ENCODE measurements at regions not wholly inside any gene's neighbourhood (a gene's known extent, or its start where the extent isn't known, plus 50 kb on each side); places are given as distances from the start of the nearest gene placed in this dataset.

GRCh38 chr2:180146541-180146940, 139.4 kb upstream of the CWC22 start:
- no peak for DNase-seq
- in situ Hi-C loops (cut with HindIII; ENCODE audit: low pct_ligation_motif_present, low sequenced_read_pairs): no loop called here
- Histone ChIP-seq H3K27ac (no peak overlapping the region), H3K27me3 (replicated peaks) (no peaks in the 10 kb centered on the region), H3K4me3 (ENCODE audit: low read depth, low read length) (no peak overlapping the region), H3K36me3 (replicated peaks) (no peaks in the 10 kb centered on the region)
- TF ChIP-seq, protein P1, sequence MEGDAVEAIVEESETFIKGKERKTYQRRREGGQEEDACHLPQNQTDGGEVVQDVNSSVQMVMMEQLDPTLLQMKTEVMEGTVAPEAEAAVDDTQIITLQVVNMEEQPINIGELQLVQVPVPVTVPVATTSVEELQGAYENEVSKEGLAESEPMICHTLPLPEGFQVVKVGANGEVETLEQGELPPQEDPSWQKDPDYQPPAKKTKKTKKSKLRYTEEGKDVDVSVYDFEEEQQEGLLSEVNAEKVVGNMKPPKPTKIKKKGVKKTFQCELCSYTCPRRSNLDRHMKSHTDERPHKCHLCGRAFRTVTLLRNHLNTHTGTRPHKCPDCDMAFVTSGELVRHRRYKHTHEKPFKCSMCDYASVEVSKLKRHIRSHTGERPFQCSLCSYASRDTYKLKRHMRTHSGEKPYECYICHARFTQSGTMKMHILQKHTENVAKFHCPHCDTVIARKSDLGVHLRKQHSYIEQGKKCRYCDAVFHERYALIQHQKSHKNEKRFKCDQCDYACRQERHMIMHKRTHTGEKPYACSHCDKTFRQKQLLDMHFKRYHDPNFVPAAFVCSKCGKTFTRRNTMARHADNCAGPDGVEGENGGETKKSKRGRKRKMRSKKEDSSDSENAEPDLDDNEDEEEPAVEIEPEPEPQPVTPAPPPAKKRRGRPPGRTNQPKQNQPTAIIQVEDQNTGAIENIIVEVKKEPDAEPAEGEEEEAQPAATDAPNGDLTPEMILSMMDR (IDR thresholded peaks at IDR 0.05; ENCODE audit: low read depth, low read length, missing control alignments): no peak

- TF ChIP-seq, protein P1 (IDR thresholded peaks at IDR 0.05; ENCODE audit: low read depth, low read length, missing control alignments): no peak
- Histone ChIP-seq H3K27me3 (replicated peaks) (no peaks in the 10 kb centered on the region), H3K27ac (no peak overlapping the region), H3K4me3 (ENCODE audit: low read depth, low read length) (no peak overlapping the region), H3K36me3 (replicated peaks) (no peaks in the 10 kb centered on the region)
- in situ Hi-C loops (cut with HindIII; ENCODE audit: low pct_ligation_motif_present, low sequenced_read_pairs): no loop called here
- no peak for DNase-seq
These were observed 139.0 kb upstream of the CWC22 start for GRCh38 chr2:180146114-180146513.

GRCh38 chr2:180145163-180145562, 138.1 kb upstream of the CWC22 start:
- no peak for DNase-seq
- Histone ChIP-seq H3K36me3 (replicated peaks) (no peaks in the 10 kb centered on the region), H3K27ac (no peak overlapping the region), H3K4me3 (ENCODE audit: low read depth, low read length) (no peak overlapping the region), H3K27me3 (replicated peaks) (no peaks in the 10 kb centered on the region)
- in situ Hi-C loops (cut with HindIII; ENCODE audit: low pct_ligation_motif_present, low sequenced_read_pairs): no loop called here
- TF ChIP-seq, protein P1 (IDR thresholded peaks at IDR 0.05; ENCODE audit: low read depth, low read length, missing control alignments): no peak

DNA sequence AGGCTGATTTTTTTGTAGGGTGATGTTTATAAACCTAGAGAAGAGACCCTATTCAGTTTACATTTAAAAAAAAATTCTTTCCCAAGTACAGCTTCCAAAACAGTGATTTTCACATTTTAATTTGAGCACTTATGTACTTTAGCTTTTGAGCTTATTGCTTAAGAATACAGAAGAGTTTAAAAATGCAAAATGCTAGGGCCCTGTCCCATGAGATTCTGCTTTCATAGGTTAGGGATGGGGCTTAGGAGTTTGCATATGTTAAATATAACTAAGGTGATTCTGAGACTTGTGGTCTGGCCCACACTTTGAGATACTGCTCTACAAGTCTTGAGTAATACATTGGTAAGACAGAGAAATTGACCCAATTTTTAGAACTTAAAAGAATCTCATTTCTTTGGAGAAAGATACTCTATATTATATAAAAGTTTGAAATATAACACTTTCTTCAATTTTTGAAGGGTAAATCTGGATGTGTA, 137.3 kb upstream of the CWC22 start:
- no peak overlapping the region for H3K27ac ChIP-seq
- in situ Hi-C loops (cut with HindIII; ENCODE audit: low pct_ligation_motif_present, low sequenced_read_pairs): no loop called here
- TF ChIP-seq, protein P1 (IDR thresholded peaks at IDR 0.05; ENCODE audit: low read depth, low read length, missing control alignments): no peak

DNA sequence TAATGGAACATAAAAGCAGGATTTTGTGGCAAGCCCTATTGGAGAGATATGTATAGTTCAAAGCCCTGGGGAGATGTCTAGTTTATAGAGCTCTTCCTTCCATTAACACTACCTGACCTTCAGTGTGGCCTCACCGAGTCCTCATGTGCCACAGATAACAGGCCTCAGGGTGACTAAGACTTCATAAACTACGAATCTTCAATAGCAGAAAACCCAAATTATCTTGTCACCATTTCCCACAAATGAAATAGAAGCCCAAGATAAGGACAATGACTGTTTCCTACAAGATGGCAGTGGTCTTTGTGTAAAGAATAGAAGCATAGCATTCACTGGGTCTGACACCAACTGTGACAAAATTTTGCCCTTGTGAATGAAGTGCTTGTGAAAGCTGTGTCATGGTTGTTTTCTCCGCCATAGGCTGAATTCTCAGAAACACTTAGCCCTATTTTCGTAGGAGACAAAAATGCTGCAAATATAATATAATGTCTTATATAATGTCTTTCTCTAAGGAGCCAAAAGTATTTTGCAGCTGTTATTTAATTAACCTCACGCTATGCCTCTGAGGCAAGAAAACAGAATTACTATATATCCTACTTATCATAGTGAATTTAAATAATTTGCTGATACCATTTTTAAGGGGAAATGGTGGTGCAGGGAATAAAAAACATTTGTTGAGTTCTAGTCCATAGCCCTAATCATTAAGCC, 136.7 kb upstream of the CWC22 start:
- DNase-seq: no peak
- Histone ChIP-seq H3K27ac (no peak overlapping the region), H3K4me3 (ENCODE audit: low read depth, low read length) (no peak overlapping the region), H3K27me3 (replicated peaks) (no peaks in the 10 kb centered on the region), H3K36me3 (replicated peaks) (no peaks in the 10 kb centered on the region)
- TF ChIP-seq, protein P1 (IDR thresholded peaks at IDR 0.05; ENCODE audit: low read depth, low read length, missing control alignments): no peak
- in situ Hi-C loops (cut with HindIII; ENCODE audit: low pct_ligation_motif_present, low sequenced_read_pairs): no loop called here

More for the DNA sequence above, 137.3 kb upstream of the CWC22 start:
- Histone ChIP-seq H3K27me3 (replicated peaks) (no peaks in the 10 kb centered on the region), H3K36me3 (replicated peaks) (no peaks in the 10 kb centered on the region), H3K4me3 (ENCODE audit: low read depth, low read length) (no peak overlapping the region)
- no peak for DNase-seq

DNA sequence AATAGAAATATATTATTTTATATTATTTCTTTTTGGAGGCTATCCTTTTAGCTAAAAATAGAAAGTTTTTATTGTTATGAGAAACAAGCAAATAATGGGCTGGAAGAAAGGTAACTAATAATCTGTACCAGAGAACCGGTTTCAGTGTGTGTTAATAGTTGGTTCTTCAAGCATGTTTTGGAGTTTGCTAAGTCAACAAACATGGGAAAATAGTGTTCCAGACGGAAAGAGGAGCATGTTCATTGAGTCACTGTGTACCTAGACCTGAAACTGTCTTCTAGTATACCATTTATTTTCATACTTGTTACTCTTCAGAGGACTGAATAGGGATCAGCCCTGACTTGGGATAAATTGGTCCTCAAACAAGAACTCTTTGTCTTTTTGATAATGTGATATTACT, 134.5 kb upstream of the CWC22 start:
- Histone ChIP-seq H3K36me3 (replicated peaks) (no peaks in the 10 kb centered on the region), H3K27me3 (replicated peaks) (no peaks in the 10 kb centered on the region), H3K4me3 (ENCODE audit: low read depth, low read length) (no peak overlapping the region), H3K27ac (no peak overlapping the region)
- TF ChIP-seq, protein P1 (IDR thresholded peaks at IDR 0.05; ENCODE audit: low read depth, low read length, missing control alignments): no peak
- in situ Hi-C loops (cut with HindIII; ENCODE audit: low pct_ligation_motif_present, low sequenced_read_pairs): no loop called here
- DNase-seq: no peak

All from brain microvascular endothelial cell (primary cell).